Fibroblast of peridontal ligament (primary cell): ENCODE measurements at regions not wholly inside any gene's neighbourhood (a gene's known extent, or its start where the extent isn't known, plus 50 kb on each side); places are given as distances from the start of the nearest gene placed in this dataset.

Experiments used
- DNase-seq: peaks from one replicate; pipeline ENCODE4 v3.0.0-alpha.2; 2010; ENCODE audit errors: extremely low read depth

DNA sequence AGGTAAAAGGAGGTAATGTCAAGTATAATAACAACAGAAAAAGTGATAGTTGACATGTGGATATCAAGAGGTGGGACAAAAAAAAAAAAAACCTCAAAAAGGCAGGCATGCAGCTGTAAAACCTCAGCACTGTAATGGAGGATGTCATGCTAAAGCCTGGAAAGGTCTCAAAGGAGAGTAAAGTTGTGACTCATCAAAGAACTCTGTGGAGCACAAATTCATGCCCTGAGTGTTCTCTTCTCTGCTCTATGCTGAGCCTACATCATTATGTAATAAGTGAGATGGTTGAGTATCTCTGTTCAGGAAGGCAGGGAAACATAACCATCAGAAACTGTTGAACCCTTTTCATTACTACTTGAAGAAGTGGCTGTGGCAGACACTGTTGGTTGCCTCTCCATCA lies 597.8 kb downstream of the BCOR start:
- DNase-seq, result no peak

DNA sequence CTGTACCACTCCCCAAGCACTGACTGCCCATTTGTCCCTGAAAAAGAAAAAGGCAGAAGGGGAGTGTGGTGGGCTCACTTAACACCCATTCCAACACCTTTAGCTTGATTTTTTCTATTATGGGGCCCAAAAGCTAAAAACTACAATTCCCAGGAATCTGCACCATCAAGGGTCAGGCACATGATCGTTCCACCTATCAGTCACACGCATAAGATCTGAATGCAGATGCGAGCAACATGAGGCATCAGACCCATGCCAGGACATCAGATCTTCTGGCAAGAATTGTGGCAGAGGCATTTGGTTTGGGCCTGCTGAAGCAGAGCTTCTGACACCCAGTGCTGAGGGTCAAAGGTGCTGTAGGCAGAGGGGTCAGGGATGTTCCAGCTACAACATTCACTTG lies 595.9 kb downstream of the BCOR start:
- DNase-seq, result no peak

DNA sequence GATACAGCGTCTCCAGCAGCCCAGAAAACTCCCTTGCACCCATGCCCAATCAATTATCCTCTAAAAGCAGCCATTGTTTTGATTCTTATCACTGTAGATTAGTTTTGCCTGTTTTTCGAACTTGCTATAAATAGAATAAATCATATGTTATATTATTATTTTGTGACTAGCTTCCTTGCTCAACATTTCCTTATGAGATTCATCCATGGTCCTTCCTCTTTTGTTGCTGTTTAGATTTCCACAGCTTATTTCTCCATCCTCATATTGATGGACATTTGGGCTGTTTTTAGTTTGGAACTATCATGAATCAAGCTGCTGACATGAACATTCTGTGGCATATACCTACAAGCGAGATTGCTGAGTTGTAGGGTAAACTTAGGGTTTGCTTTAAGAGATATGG lies 595.3 kb downstream of the BCOR start:
- DNase-seq, result no peak

DNA sequence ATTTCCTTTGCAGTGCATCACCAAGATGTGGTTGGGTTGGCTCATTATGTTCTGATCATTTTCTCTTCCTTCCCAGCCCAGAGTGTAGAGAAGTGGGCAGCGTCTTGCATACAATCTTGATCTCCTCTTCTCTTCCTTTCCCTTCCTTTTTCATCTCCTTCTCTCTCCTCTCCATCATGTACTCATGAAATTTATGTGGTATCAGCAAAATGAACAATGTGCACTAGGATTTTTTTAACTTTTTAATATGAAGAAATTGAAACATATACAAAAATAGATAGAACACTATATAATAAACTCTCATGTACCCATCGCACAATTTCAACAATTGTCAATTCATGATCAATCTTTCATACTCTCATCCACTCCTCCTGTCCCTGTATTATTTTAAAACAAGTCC lies 593.5 kb downstream of the BCOR start:
- no peak for DNase-seq

DNA sequence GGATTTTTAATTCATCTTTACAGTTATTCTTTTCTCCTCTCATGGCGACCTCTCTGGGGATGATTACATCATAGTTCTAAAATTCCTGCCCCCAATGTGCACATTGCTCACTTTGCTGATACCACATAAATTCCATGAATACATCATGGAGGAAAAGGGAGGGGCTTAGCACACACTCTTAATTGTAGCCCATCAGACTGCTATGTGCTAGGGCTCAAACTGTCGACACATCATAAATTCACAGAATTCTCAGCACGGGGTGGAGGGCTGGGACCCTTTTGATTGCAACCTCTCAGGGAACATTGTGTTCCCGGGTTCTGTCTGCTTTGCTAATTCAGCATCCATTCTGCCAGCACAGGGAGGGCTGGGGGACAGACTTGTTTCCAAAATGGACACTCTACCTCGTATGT lies 592.9 kb downstream of the BCOR start:
- DNase-seq, result no peak

DNA sequence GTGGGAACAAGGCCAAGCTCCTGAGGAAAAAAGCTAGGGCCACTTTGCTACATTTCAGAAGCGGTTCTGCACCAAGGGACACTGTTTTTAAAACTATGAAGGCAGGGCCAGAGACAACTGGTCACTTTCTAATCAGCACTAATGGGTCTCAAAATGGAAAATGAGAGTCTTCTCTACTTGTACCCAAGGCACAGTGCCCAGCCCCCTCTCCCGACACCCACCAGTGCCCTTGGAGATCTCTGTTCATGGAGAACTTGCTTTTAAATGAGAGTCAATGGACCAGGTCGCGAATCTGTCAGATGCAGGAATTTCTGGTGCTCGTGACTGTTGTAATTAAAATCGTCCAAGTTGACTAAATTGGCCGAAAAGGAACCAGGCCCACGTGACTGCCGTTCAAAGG lies 591.6 kb downstream of the BCOR start:
- DNase-seq, result no peak

DNA sequence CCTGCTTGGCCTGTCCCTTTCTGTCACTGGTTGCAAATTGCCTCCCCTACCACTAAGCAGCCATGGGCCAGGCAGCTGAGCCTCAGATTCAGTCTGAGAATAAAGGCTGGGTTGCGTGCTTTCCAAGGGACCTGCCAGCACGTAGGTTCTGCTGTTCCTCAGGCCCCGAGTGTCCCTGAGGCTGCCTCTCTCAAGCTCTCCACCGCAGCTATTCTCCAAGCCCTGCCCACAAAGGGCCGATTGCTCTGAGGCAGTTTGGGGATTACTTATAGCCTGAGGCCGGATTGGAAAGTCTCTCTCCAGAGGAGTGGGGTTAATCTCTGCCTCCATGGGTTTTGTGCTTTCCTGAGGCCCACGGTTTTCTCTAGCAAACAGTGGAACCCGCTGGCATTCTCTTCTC lies 590.7 kb downstream of the BCOR start:
- no peak for DNase-seq

DNA sequence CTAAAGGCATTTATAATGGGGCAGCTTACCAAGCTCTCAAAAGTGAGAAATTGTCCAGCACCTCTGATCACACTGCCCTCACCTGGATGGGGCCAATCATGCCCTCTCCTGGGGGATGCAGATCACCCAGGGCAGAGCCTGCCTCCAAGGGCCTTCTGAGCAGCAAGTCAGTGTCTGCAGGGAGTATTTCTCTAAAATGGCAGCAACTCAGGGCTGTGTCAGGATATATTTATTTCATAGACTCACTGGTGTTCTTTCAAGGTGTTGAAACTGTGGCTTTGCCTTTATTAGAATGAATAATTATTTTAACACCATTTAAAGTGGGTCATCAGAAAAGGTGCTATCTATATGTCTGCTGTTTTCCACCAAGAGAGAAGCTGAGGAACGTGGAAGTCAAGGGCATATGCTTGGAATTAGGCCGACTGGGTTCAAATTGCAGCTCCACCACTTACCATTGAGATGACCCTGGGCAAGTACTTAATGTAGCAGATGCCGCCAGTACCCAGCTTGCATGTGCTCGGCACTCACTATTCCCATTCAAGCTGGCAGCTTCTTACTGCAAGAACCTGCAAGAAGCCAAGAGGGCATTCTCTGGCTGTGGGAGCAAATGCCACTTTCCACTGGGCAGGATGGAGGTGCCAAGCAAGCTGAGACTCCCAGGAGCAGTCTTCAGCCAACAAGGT lies 590.0 kb downstream of the BCOR start:
- DNase-seq, result no peak

DNA sequence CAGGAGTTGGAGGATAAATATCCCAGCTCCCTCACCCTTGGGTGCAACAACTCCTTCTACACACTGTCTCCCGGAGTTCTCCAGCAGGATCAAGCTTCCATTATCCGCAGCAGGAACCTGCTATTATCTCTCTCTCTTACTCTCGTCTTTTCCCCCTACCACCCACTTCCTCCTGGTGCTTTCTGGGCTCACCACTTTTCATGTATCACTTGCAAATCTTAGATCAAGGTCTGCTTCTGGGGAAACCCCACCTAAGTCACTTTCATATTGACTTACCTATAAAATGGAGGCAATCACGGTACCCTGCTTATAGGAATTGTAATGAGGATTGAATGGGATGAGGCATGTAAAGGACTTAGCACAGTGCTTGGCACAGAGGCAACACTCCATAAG lies 589.5 kb downstream of the BCOR start:
- DNase-seq, result no peak

DNA sequence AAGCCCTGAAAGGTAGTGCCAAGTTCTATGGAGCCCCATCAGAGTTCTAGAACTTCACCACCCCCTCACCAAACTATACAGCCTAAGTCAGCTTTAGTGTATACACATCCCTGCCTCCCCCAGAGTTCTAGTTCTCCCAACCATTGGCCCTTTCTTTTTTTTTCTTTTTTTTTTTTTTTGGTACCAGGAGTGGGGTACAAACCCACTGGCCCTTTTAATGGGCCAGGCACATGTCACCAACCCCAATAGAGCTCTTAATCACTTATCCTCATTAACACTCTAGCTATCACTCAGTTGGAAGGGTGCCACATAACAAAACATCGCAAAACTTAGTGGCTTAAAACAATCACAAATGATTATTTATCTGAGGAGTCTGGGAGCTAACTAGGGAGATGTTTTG lies 588.6 kb downstream of the BCOR start:
- no peak for DNase-seq

DNA sequence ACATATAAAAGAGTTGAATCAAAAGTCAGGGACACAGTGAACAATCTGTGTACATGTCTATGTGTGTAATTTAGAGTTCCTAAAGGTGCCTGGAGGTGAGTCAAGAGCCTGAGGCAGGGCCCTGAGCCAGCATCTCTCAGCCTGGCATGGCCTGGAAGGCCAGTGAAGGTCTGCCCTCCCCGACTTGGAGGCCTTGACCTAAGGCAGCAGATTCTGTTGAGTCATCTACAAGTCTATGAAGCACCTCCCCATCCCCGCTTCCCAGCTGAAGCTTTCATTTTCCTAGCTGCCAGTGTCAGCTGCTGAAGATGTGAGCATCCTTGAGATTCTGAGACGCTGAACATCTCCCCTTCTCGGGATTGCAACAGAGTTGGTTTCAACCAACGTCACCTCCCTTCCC lies 583.9 kb downstream of the BCOR start:
- no peak for DNase-seq

DNA sequence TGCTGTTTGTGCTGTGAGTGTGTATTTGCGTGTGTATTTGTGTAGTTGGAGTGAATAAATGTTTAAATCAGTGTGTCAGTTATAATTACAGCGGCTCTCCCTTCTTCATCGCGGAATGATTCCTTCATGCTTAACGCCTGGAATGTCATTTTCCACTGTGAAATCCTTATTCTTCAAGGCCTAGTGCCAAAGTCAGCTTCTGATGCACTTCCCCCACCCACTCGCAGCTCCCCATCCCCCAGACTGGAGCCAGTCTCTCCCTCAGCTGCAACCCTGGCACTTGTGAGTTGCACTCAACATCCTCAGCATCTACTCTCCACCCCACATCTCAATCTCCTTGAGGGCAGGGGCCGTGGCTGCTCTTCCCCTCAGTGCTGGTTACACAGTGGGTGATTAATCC lies 583.0 kb downstream of the BCOR start:
- DNase-seq, result no peak

DNA sequence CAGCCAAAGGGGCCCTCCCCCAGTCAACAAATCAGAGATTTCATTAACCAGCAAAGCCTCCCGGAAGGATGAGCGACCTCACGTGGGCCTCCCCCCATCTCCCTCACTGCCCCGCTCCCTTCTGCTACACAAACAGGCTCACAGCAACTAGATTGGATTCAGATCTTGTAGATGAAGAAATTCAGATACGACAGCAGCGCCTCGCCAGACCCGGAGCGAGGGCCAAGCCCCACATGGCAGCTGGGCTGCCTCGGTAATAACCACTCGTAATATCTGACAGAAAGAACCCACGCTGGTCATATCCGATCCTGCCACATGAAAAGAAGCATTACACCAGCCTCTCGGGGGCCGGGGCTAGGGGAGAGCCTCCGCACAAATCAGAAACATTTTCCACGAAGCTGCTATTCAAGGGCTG lies 581.3 kb downstream of the BCOR start:
- no peak for DNase-seq

DNA sequence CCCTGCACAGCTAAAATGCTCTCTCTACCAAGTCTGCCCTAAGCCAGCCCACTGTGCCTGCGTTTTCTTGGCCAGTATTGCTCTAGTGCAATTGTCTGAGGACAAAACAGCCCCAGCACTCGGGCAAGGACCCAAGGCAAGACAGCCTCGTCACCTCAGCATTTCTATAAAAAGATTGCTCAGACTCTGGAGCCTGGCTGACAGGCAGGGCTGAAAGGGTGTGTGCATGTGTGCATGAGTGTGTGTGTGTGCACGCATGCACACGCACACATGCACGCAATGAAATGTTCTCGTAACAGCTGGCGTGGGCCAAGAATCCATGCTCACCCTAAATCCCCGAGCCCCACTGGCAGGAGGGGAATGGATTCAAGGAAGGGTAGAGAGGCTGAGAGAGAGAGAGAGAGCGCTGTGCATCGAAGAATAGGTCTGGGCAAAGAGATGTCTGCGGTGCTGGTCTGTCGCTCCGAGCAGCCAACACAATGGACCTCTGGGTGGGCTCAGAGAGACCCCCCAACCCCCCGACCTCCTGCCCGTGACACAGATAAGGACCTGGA lies 579.2 kb downstream of the BCOR start:
- no peak for DNase-seq

DNA sequence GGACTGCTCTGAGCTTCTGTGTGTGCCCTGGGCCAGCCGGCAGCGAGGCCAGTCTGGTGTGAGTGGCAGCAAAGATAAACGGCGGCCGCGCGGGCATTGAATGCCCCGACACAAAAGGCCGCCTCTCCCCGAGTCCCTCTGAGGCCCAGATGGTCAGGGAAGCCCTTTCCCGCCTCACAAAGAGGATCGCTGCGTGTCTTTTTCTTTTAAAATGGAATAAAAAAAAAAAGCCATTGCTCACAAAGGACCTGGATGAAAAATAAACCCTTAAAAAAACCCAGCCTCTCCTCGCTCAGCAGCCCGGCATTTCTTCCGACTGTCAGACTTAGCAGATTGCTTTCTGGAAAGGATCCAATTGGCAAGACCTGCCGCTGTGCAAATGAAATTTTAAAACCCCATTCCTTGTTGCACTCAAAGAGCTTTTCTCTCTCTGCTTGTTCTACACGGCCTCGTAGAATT lies 578.7 kb downstream of the BCOR start:
- peak; percentile 3 for DNase-seq

DNA sequence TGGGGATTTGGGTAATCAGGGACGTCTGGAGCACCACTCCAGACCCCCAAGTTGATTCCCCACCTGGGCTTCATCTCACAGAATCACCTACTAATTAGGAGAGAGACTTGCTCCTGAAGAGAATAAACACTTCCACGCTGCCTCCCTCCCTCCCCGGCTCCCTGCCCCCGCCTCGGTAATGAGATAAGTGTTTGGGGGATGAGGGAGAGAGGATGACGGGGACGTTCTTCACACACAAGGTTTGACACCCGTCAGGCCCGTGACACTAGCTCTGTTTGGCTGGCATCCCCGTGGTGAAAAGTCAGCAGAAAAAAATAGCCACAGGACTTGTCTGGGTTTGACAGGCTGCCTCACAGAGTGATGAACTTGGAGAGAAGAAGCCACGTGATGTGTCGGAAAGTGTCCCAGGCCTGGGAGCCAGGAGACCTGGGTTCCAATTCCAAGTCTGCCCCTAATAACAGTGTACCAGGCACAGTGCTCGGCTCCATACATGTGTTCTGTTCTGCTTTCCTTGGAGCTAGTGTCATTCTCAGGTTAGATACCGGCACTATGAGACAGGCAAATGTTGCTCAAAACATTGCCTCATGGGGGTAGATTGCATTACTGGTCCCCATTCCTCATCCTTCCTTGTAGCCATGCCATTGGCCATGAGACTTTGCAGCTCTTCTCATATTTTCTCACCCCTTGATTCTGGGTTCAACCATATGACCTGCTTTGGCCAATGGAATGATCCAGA lies 578.0 kb downstream of the BCOR start:
- DNase-seq, result no peak

DNA sequence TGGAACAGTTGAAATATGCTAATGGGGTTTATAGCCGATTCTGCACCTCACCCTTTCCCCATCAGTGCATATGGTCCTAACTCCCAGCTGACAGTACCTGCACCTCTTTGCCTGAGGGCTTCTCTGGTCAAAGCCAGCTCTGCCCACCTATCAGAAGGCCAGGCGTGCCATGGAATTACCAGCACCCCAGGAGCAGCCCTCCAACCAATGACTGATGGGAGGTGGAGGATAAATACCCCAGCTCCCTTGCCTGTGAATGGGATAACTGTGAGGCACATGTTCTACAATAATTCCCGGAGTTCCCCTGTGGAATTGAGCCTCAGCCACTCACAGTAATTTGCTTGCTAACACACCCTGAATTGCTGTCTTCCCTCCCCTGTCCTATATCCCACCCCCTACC lies 572.0 kb downstream of the BCOR start:
- no peak for DNase-seq

DNA sequence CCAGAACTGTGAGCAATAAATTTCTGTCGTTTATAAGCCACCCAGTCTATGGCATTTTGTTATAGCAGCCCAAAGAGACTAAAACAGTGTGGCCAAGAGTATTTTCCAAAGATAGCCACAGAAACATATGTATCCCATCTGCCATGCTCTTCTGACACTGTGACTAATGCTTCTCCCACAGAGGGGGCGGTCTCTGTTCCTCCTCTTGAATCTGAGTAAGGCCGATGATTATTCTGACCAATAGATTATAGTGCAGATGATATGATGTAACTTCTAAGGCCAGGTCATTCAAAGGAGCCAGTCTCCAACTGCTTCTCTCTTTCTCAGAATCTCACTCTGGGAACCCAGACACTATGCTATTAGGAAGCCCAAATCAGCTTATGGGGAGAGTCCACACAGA lies 570.7 kb downstream of the BCOR start:
- DNase-seq, result peak; percentile 21

DNA sequence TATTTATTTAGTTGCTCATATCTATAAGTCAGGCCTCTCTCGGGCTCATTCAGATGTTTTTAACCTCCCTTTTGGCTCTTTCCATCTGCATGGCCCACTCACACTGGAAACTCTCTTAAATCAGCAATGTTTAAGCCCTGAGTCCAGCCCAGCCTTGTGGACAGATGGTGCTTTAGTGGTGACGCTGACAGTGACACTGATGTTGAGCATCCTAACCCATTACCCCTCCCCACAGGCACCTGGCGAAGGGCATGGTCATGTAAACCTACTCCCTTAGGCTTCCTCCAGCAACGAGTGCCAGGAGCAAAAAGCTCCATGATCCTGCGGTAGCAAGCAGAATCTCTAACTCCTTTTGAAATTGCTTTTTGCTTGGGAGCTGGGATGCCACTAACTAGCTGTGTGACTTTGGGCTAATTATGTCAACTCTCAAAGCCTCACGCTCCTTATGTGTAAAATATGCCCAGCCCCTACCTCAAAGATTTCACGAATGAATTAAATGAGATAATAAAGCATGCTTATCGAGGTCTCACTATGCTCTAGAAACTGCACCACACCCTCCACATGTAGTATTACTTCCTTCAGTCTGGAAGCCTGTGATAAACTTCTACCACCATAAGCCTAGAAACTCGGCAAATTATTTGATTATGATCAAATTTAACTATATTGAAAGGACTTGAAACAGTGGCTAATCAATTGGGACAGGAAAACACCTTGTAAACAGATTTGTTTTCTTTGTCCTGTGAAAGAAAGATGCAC lies 569.4 kb downstream of the BCOR start:
- no peak for DNase-seq

DNA sequence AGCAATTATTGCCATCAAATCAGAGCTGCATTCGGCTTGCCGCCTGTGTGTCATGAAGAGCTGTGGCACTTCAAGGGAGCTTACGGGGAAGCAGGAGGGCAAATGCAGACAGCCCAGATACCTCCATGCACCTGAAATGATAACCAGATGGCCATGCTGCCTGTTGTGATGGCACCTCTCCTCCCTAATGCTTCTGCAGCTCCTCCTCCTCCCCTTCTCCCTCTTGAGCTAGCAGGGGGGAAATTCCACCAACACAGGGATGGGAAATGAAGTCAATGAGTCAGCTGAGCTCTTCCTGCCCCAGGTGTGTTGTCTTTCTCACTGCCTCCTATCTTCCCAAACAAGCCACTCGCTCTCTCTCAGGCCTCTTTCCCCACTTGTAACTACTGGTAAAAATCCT lies 565.0 kb downstream of the BCOR start:
- no peak for DNase-seq

DNA sequence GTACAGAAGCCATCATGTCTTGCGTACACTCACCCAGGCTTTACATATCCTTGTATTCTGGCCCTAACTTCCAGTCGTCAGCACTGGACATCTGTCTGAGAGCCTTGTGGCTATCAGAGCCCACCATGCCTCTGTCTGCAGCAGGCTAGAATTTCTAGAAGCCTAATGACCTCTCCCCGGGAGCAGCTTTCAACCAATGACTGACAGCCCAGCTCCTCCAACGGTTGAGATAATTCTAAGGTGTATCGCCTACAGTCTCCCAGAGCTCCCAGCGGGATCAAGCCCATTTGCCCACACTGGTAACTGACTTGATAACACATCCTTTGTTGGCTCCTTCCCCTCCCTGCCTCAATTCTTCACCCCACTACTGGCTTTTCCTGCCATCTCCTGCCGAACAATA lies 562.8 kb downstream of the BCOR start:
- DNase-seq, result no peak

DNA sequence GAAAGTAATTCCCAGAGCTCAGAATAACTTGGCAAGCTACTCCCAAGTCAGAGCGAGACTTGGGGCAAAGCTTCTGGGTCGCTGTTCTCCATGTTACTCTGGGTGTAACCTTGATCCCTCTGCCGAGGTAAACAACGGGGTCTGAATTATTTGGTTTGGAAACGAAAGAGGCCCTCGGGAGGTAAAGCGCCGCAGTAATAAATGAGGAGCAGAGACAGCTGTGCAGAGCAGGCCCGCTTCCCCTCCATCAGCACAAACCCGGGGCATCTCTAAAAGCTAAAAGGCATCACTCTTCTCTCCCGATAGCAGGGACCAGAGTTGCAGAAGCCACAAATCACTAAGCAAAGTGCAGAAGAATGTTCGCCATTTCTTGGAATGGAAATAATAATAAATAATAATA lies 561.5 kb downstream of the BCOR start:
- no peak for DNase-seq

DNA sequence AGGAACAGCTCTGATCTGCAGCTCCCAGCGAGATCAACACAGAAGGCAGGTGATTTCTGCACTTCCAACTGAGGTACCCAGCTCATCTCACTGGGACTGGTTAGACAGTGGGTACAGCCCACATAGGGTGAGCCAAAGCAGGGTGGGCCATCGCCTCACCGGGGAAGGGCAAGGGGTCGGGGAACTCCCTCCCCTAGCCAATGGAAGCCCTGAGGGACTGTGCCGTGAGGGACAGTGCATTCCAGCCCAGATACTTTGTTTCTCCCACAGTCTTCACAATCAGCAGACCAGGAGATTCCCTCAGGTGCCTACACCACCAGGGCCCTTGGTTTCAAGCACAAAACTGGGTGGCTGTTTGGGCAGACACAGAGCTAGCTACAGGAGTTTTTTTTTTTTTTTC lies 555.9 kb downstream of the BCOR start:
- DNase-seq, result no peak
